HUDEP-2 (cell line): ENCODE measurements at regions not wholly inside any gene's neighbourhood (a gene's known extent, or its start where the extent isn't known, plus 50 kb on each side); places are given as distances from the start of the nearest gene placed in this dataset.

Source experiments
- DNase-seq, 76 experiments: peaks; one replicate each; lab custom pipeline; 2025; ENCODE audit not compliant: unreplicated experiment in 76 of 76; lab: John Stamatoyannopoulos, UW

DNA sequence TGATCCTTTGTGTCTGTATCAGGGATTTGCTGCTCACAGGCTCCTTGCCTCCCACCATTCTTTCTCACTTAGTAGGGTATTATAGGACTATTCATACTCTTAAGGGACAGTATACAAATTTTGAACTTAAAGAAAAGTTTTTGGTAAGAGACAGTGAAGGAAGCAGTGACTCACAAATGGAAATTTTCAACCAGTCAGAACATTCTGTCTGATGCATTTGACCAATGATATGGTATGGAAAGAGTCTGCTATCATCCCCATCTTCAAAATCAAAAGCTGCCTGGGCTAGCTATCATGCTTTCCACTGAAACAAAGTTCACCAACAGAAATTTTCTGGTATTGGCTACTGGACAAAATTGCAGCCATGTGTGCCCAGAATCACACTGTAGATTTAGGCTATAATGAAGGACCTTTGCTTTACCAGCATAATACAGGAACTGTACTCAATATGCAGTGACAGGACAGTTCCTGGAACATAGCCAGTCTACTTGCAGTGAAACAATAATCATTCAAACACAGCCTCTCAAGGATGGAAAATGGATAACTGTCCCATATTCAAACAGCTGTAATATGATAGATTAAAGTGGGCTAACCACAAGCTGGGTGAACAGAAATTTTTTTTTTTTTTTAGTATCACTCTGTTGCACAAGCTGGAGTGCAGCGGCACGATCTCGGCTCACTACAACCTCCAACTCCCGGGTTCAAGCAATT is 109.0 kb upstream of the ACSL4 start:
- peak in 53 of 76 experiments; percentile 0 to 86 (median 45) for DNase-seq

GRCh38 chrX:109842611-109843010 is 109.6 kb upstream of the ACSL4 start:
- peak in 3 of 76 experiments; percentile 0 to 4 (median 1) for DNase-seq

GRCh38 chrX:109843963-109844751 is 111.1 kb upstream of the ACSL4 start:
- DNase-seq: peak in 2 of 76 experiments; percentile 1 to 10

DNA sequence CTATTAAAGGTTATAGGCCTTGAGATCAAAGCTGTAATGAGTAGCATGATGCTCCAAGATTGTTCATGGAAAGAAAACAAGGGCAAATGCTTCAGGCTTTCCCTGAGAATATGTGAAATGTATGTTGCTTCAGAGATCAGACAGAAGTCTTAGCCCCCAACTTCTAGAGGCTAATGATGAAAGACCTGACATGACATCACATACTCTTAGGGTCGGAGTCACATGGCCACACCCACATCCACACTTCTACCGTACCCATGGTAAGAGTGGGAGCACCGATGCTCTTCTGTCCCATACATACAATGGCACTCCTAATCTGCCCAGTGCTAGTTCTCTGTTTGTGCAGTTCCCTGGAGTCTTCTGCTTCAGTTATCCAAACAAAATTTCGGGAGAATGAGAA is 111.9 kb upstream of the ACSL4 start:
- DNase-seq: no peak

- DNase-seq: no peak
Measured at GRCh38 chrX:109845996-109846395, 112.9 kb upstream of the ACSL4 start.

GRCh38 chrX:109847257-109848187 is 114.5 kb upstream of the ACSL4 start:
- no peak for DNase-seq

DNA sequence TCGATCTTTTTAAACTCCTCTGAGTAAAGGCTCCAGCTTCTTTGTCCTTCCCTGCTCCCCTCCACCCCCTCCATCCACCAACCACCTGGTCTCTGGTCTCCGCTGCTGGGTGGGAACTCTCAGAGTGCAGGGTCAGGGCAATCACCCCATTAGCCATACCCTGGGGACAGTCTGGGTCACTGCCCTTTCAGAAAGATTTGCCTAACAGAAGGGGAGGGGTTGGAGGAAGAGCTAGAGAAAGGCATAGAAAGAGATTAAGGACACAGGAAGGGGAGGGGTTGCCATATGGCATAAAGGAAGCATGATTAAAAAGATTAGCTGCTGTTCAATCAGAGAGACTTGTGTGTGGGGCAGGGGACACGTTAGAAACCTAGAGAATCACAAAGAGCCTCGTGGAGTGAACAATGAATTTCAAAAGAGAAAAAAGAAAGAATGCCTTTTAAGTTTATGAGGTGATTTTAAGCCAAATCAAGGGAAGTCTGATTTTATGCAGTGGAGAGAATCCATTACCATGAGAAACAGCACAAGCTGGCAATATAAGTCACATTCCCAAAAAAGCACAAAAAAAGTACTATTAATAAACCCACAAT is 115.5 kb upstream of the ACSL4 start:
- DNase-seq: peak in 16 of 76 experiments; percentile 0 to 36 (median 3)

GRCh38 chrX:109854096-109854495 is 121.0 kb upstream of the ACSL4 start:
- DNase-seq: no peak

- no peak for DNase-seq
Measured at GRCh38 chrX:109855501-109855900, 122.4 kb upstream of the ACSL4 start.

DNA sequence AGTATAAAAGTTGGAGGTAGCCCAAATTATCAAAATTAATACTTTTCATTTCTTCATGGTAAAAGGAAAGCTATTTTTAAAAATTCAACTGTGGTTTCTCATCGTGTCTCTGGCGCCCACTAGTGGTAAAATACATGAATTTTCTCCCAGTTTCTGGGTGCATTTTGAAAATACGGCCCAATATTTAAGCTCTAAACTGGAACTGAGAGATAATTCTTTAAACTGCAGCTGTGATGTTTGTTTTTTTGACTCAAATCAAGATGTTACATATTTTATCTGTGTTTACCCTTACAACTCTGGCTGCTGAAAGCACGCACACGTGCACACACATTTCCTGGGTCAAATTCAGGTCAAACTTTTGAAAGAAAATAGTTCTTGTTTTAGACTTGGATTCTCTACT is 123.9 kb upstream of the ACSL4 start:
- DNase-seq: peak in 17 of 76 experiments; percentile 0 to 31 (median 4)

GRCh38 chrX:109857584-109858228 is 124.6 kb upstream of the ACSL4 start:
- DNase-seq: no peak

DNA sequence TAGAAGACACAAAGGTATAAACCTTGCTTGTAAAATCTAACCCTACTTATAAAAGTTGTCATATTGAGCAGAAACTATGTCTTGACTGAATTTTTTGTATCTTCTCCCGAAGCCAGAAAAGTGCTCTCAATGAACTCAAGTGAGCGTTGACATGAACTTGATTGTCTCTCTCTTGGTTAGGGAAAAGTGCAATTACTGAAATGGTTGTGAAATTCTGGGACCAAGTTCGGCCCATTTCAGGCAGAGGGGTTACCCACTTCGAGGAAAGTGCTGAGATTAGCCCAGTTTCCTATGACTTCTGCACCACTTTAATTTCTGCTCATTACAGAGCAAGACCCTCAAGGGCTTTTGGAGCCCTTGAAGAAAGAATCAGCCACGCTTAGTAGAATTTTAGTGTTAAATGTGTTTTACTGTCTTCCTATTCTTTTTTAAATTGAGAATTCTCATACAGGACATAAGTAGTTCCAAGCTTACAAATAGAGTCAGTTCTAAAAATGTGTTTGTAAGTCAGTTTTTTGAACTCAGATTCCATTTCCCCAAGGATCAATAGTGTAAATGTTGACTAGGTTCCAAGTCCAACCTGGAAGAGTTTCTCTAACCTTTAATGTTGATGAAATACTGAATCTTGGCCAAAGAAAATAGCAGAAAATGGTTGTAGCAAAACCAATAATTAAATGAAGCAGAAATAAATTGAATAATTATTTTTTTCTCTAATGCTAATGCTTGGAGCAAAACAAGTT is 125.7 kb upstream of the ACSL4 start:
- DNase-seq: no peak

- peak in 33 of 76 experiments; percentile 0 to 76 (median 18) for DNase-seq
Measured at GRCh38 chrX:109859651-109860050, 126.6 kb upstream of the ACSL4 start.

DNA sequence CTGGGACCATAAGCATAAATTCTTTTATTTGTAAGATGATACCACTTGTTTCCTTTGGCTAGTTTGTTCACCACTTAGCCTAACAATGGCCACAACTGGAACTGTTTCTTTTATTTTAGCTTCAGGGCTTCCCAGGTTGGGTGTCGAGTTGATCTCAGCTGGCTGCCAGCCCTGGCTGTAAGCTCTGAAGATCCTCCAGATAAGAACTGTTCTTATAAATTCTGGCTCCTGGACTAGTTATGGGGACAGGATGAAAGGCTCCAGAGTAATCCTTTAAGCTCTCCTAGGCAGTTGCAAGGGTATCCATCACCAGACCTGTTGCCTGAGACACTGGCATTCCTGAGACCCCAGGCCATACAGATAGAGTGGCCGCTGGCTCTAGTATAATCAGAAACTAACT is 129.4 kb upstream of the ACSL4 start:
- peak in 9 of 76 experiments; percentile 0 to 17 (median 4) for DNase-seq

GRCh38 chrX:109863811-109864210 is 130.8 kb upstream of the ACSL4 start:
- no peak for DNase-seq

- no peak for DNase-seq
Measured at GRCh38 chrX:109871121-109871888, 131.6 kb upstream of the TMEM164 start.

DNA sequence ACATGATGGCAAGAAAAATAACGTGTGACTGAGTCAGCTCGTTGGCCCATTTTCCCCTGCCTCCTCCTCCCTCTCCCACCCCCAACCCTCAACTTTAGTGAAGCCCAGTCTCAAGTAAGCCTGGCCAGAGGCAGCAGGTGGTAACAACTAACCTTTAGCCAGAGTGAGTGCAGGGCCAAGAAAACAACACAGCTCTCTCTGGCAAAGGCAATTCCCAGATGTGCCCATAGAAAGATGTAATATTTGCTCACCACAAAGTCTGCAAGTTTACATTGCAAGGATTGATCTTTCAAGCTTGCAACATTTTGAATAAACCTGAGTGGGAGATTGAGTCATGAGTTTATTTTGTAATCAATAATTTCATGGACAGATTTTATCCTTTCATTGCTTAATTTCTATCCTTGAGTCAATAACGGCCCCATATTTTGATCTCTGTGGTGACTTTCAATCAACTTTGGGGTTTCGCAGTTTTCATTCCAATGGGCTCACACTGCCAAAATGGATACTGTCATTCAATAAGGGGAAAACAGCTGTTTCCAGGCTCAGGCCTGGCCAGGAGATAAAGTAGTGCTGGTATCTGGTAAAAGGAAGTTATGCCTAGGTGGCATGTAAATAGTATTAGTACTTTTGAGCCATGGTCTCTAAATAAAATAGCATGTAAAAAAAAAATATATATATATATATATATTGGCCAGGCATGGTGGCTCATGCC is 130.7 kb upstream of the TMEM164 start:
- DNase-seq: no peak

- no peak for DNase-seq
Measured at GRCh38 chrX:109873574-109873973, 129.3 kb upstream of the TMEM164 start.
